Neutrophil (primary cell): ENCODE measurements at regions not wholly inside any gene's neighbourhood (a gene's known extent, or its start where the extent isn't known, plus 50 kb on each side); places are given as distances from the start of the nearest gene placed in this dataset.

Experiments
- H3K27ac ChIP-seq: fragments of 200-600 bp; sonication (generic); 2 replicates; pipeline ENCODE4 v1.5.1; 2016; ENCODE audit warnings: mild to moderate bottlenecking, moderate library complexity
- H3K27me3 ChIP-seq: fragments of 200-600 bp; sonication (generic); 2 replicates; pipeline ENCODE4 v1.6.0; 2016; ENCODE audit warnings: mild to moderate bottlenecking
- H3K36me3 ChIP-seq: fragments of 200-600 bp; sonication (generic); 2 replicates; pipeline ENCODE4 v1.5.1; 2017
- H3K4me1 ChIP-seq, 2 experiments: fragments of 200-600 bp in 1 of 2; sonication (generic) in 1 of 2; 1 replicate in 1 of 2; 2 replicates in 1 of 2; pipeline versions ENCODE4 v1.5.1 to v1.6.1; 2013 to 2016; ENCODE audit warnings: low read depth in 1 of 2, low read length in 1 of 2, mild to moderate bottlenecking in 1 of 2, moderate library complexity in 1 of 2; ENCODE audit not compliant: control insufficient read depth in 1 of 2, insufficient read depth in 1 of 2
- H3K4me3 ChIP-seq, 2 experiments: fragments of 200-600 bp in 1 of 2; sonication (generic) in 1 of 2; 1 replicate in 1 of 2; 2 replicates in 1 of 2; pipeline ENCODE4 v1.5.1; 2013 to 2016; ENCODE audit warnings: low read depth in 1 of 2, low read length in 1 of 2, mild to moderate bottlenecking in 1 of 2, moderate library complexity in 1 of 2
- H3K9me3 ChIP-seq: fragments of 200-600 bp; sonication (generic); 2 replicates; pipeline ENCODE4 v1.5.1; 2016
- TF ChIP-seq, protein P1 (sequence below): fragments of 200-600 bp; sonication (generic); IDR thresholded peaks from 2 replicates; pipeline ENCODE4 v1.5.1; 2016; ENCODE audit warnings: antibody characterized with exemption

DNA sequence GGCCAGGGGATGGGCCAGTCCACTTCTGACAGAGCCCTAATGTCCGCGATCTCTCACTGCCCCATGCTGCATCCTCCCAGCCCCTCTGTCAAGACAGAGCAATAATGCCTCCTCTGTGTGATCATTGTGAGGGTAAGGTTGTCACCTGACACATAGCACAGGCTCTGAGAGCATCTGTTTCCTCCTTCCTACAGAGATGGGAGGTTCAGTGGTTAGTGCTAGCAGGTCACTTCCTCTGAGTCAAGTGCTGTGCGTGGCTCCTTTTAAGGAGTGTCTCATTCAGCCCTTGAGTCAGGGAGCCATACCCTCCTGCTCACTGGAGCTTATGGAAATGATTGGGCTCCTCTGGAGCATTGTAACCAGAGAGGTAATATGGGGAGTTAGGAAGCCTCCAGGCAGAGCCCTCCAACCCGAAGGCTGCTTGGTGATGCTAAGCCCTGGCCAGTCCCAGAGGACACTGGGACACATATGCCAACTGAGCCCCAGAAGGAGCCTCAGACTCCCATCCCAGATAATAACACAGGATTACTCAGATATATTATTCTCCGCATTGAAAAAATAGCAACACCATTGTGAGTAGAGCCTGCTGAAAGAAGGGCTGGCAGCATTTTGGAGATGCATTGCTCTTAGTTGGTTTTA, 189.0 kb downstream of the GALNT1 start:
- TF ChIP-seq, protein P1, sequence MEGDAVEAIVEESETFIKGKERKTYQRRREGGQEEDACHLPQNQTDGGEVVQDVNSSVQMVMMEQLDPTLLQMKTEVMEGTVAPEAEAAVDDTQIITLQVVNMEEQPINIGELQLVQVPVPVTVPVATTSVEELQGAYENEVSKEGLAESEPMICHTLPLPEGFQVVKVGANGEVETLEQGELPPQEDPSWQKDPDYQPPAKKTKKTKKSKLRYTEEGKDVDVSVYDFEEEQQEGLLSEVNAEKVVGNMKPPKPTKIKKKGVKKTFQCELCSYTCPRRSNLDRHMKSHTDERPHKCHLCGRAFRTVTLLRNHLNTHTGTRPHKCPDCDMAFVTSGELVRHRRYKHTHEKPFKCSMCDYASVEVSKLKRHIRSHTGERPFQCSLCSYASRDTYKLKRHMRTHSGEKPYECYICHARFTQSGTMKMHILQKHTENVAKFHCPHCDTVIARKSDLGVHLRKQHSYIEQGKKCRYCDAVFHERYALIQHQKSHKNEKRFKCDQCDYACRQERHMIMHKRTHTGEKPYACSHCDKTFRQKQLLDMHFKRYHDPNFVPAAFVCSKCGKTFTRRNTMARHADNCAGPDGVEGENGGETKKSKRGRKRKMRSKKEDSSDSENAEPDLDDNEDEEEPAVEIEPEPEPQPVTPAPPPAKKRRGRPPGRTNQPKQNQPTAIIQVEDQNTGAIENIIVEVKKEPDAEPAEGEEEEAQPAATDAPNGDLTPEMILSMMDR = no peak
- H3K27me3 ChIP-seq = no peaks in the 10 kb centered on the region
- H3K9me3 ChIP-seq = no peaks in the 10 kb centered on the region
- peaks cover 4 to 15% of the 10 kb centered on the region in 2 experiments for H3K4me1 ChIP-seq
- no peak overlapping the region for H3K4me3 ChIP-seq
- no peak overlapping the region for H3K27ac ChIP-seq
- H3K36me3 ChIP-seq = no peaks in the 10 kb centered on the region

DNA sequence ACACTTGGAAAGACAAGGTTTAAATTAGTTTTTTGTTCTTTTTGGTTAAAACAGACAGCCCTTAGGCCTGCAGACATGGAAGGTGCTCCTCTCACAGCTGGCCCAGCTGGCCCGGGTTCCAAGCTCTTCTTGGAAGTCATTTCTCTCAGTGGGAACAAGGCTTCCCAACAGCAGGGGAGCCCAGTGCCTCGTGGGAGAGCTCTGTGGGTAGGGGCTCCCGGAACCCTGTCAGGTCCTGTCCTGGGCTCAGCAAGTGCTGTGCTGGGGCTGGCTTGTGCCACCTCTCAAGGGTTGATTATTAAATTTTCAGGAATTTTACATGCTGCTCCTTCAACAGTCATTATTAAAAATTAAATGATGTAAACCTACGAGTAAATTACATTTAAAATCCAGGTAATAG, 189.6 kb downstream of the GALNT1 start:
- Histone ChIP-seq H3K4me3 (no peak overlapping the region), H3K27ac (no peak overlapping the region), H3K9me3 (no peaks in the 10 kb centered on the region), H3K27me3 (no peaks in the 10 kb centered on the region), H3K4me1 (peaks cover 4 to 15% of the 10 kb centered on the region in 2 experiments), H3K36me3 (no peaks in the 10 kb centered on the region)
- TF ChIP-seq, protein P1 = no peak

DNA sequence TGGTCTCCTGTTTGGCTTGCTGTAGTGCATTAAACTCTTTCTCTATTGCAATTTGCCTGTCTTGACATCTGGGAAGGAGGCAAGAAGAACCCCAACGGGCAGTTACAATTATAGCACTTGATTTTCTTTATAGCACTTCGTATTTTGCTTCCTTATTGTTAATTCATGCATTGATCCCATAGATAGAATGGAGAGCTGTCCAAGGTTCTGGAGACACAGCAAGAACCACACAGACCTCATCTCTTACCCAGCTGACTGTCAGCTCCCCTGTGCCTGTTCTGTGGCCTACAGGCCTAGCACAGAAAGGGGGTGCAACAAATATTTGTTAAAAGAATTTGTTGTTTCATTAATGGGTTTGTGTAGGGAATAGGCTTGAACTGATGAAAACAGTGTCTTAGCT, 194.3 kb downstream of the GALNT1 start:
- Histone ChIP-seq H3K9me3 (no peaks in the 10 kb centered on the region), H3K36me3 (no peaks in the 10 kb centered on the region), H3K27me3 (peaks cover 20% of the 10 kb centered on the region), H3K4me3 (no peak overlapping the region), H3K27ac (no peak overlapping the region), H3K4me1 (no peaks in the 10 kb centered on the region)
- TF ChIP-seq, protein P1 = no peak

DNA sequence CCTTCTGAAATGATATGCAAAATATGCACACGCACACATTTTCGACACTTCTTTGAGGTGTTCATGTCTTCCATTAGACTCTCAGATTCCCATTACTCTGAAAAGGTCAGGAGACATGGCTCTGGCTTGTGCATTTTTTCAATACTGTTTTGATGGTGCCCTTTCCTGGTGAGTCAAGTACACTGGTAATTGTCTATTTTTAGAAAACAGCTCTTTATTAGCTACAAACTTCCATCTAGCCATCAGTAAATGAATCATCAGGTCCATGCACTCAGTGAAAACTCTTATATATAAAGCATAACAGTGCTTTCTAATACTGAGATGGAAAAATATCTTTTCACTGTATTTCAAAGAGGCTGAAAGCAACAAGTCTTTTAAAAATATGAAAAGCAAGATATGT, 194.9 kb downstream of the GALNT1 start:
- no peak overlapping the region for H3K27ac ChIP-seq
- no peaks in the 10 kb centered on the region for H3K9me3 ChIP-seq
- TF ChIP-seq, protein P1 = no peak
- no peak overlapping the region for H3K4me3 ChIP-seq
- H3K4me1 ChIP-seq = no peaks in the 10 kb centered on the region
- H3K36me3 ChIP-seq = no peaks in the 10 kb centered on the region
- H3K27me3 ChIP-seq = peaks cover 20% of the 10 kb centered on the region

DNA sequence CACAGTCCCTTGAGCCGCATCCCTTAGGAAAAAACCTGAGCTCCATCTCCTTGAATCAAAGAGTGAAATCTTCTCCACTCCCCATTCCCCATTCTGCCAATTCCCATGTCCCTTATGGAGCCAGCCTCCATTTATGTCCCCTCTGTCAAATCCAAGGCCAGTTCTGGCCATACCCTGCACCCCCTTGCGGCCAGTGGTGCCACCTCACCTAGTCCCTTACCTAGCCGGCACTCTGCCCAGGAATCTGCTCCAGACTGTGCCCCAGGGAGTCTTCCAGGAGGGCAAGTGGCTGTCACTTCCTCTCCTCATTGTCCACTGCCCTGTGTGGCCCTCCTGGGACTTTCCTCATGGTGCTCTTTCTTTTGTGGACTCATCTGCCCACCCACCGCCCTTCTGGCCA, 195.4 kb upstream of the RMP24 start:
- Histone ChIP-seq H3K36me3 (no peaks in the 10 kb centered on the region), H3K4me3 (no peak overlapping the region), H3K9me3 (no peaks in the 10 kb centered on the region), H3K27ac (no peak overlapping the region), H3K4me1 (no peaks in the 10 kb centered on the region), H3K27me3 (peaks cover 20% of the 10 kb centered on the region)
- TF ChIP-seq, protein P1 = no peak
